B cell (primary cell): ENCODE measurements at regions not wholly inside any gene's neighbourhood (a gene's known extent, or its start where the extent isn't known, plus 50 kb on each side); places are given as distances from the start of the nearest gene placed in this dataset.

Experiments
- ATAC-seq: fragments of 200-7000 bp; cut with Tn5 transposase; one replicate; pipeline ENCODE4 v1.10.0; 2021; ENCODE audit warnings: low read depth, mild to moderate bottlenecking, moderate number of reproducible peaks, moderate library complexity
- CTCF ChIA-PET: fragments of 350-600 bp; sonication (Branson Sonifier 250); formaldehyde crosslinking; loops from one replicate; lab custom pipeline; 2021; ENCODE audit warnings: antibody characterized with exemption, inconsistent platforms; lab: Charles Lee
- POLR2A ChIA-PET: fragments of 350-600 bp; sonication (Branson Sonifier 250); formaldehyde crosslinking; loops from one replicate; lab custom pipeline; 2021; ENCODE audit warnings: antibody characterized with exemption; lab: Charles Lee
- DNase-seq: peaks from one replicate; pipeline ENCODE4 v3.0.0; 2013
- H2AFZ ChIP-seq: 2 replicates; pipeline ENCODE4 v1.6.1; 2012; ENCODE audit warnings: mild to moderate bottlenecking, low read depth, low read length; ENCODE audit not compliant: insufficient read depth, poor library complexity, severe bottlenecking
- H3K27ac ChIP-seq, 2 donors: 1 replicate in 1 of 2; 2 replicates in 1 of 2; pipeline ENCODE4 v1.5.1; 2012 to 2013; ENCODE audit warnings: low read length in 2 of 2, mild to moderate bottlenecking in 2 of 2, moderate library complexity in 1 of 2
- H3K27me3 ChIP-seq, 4 experiments: fragments of 200-600 bp in 1 of 4; sonication (generic) in 1 of 4; replicated peaks in 1 of 4; 1 replicate in 2 of 4; 2 replicates in 2 of 4; pipeline versions ENCODE4 v1.6.1 to v1.7.0; 2013 to 2016; ENCODE audit warnings: low read length in 3 of 4, mild to moderate bottlenecking in 2 of 4, mixed read lengths in 1 of 4, moderate library complexity in 1 of 4; ENCODE audit not compliant: insufficient read depth in 4 of 4, control insufficient read depth in 3 of 4; ENCODE audit errors: control extremely low read depth in 1 of 4
- H3K36me3 ChIP-seq, 2 experiments: replicated peaks in 1 of 2; 1 replicate in 1 of 2; 2 replicates in 1 of 2; pipeline versions ENCODE4 v1.6.1 to v1.7.1; 2013; ENCODE audit warnings: low read length in 1 of 2; ENCODE audit not compliant: insufficient read depth in 2 of 2, control insufficient read depth in 1 of 2; ENCODE audit errors: control extremely low read depth in 1 of 2, extremely low read depth in 1 of 2
- H3K4me1 ChIP-seq, 2 donors: fragments of 200-600 bp in 1 of 2; sonication (generic) in 1 of 2; 1 replicate in 1 of 2; 2 replicates in 1 of 2; pipeline versions ENCODE4 v1.5.1 to v1.6.1; 2013 to 2017; ENCODE audit warnings: low read length in 2 of 2; ENCODE audit not compliant: control insufficient read depth in 2 of 2, insufficient read depth in 2 of 2
- H3K4me2 ChIP-seq: replicated peaks from 2 replicates; pipeline ENCODE3; 2012; ENCODE audit warnings: mild to moderate bottlenecking, low read depth, low read length; ENCODE audit not compliant: poor library complexity, severe bottlenecking
- H3K4me3 ChIP-seq, 5 experiments: fragments of 200-600 bp in 1 of 5; sonication (generic) in 1 of 5; 1 replicate in 3 of 5; 2 replicates in 2 of 5; pipeline versions ENCODE4 v1.5.1 to v1.7.0; 2011 to 2016; ENCODE audit warnings: low read length in 4 of 5, mild to moderate bottlenecking in 4 of 5, low read depth in 2 of 5, control low read depth in 1 of 5, moderate library complexity in 1 of 5; ENCODE audit not compliant: insufficient read depth in 1 of 5; ENCODE audit errors: control extremely low read depth in 1 of 5, extremely low read depth in 1 of 5
- H3K79me2 ChIP-seq: fragments of 200-600 bp; sonication (generic); one replicate; pipeline ENCODE4 v1.6.0; 2016; ENCODE audit warnings: low read length; ENCODE audit not compliant: control insufficient read depth, insufficient read depth
- H3K9ac ChIP-seq: fragments of 200-600 bp; sonication (generic); 2 replicates; pipeline ENCODE4 v1.6.1; 2017; ENCODE audit warnings: mild to moderate bottlenecking, low read length, moderate library complexity
- H3K9me3 ChIP-seq, 3 donors: one replicate each; pipeline versions ENCODE4 v1.6.1 to v1.7.1; 2013; ENCODE audit warnings: low read length in 2 of 3; ENCODE audit not compliant: control insufficient read depth in 2 of 3, insufficient read depth in 1 of 3; ENCODE audit errors: control extremely low read depth in 1 of 3
- H4K20me1 ChIP-seq: 2 replicates; pipeline ENCODE4 v1.6.0; 2012; ENCODE audit warnings: mild to moderate bottlenecking, low read length; ENCODE audit not compliant: insufficient read depth, control insufficient read depth, poor library complexity, severe bottlenecking
- H3K27ac Mint-ChIP-seq: one replicate; pipeline ENCODE4 v1.8.0; 2021; ENCODE audit warnings: mixed read lengths
- H3K27me3 Mint-ChIP-seq: one replicate; pipeline ENCODE4 v1.8.0; 2021; ENCODE audit warnings: mixed read lengths
- H3K4me1 Mint-ChIP-seq: one replicate; pipeline ENCODE4 v1.8.0; 2021; ENCODE audit warnings: mixed read lengths
- H3K4me3 Mint-ChIP-seq: one replicate; pipeline ENCODE4 v1.8.0; 2021; ENCODE audit warnings: mixed read lengths
- H3K9me3 Mint-ChIP-seq: one replicate; pipeline ENCODE4 v1.8.0; 2022; ENCODE audit warnings: mixed read lengths; ENCODE audit not compliant: insufficient read depth
- EZH2 ChIP-seq: IDR thresholded peaks from 2 replicates; pipeline ENCODE4 v1.6.1; 2012; ENCODE audit warnings: borderline replicate concordance, low read depth, mild to moderate bottlenecking, moderate library complexity, low read length; ENCODE audit not compliant: insufficient read depth, poor library complexity, severe bottlenecking
- WGBS: methylation state at CpG from one replicate; pipeline ENCODE4 v1.1.5; 2013; ENCODE audit warnings: missing lambda C conversion rate; ENCODE audit not compliant: insufficient coverage; 5-methylcytosine and 5-hydroxymethylcytosine counted together
- intact Hi-C: fragments of 100-400 bp; cut with micrococcal nuclease; formaldehyde crosslinking; loops from one replicate; pipeline ENCODE4 v1.10.0; 2022
- TF ChIP-seq, protein P1 (sequence below): fragments of 200-600 bp; IDR thresholded peaks from one replicate; pipeline ENCODE4 v1.8.0; 2022; ENCODE audit warnings: antibody characterized with exemption, mild to moderate bottlenecking

DNA sequence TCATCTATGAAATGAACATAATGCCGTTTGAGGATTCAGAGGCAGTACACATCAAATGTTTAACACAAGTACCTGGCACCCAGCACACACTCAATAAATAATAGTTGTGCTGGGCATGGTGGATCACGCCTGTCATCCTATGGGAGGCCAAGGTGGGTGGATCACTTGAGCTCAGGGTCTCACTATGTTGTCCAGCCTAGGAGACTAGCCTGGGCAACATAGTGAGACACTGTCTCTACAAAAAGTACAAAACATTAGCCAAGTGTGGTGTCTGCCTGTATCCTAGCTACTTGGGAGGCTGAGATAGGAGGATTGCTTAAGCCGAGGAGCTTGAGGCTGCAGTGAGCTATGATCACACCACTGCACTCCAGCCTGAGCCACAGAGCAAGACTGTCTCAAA is 98.1 kb upstream of the SALL4 start:
- WGBS: 100% methylated on average over 1 of the region's 3 CpGs
- H3K4me1 ChIP-seq: no peaks in the 10 kb centered on the region
- no peak for DNase-seq
- H3K27me3 ChIP-seq: no peaks in the 10 kb centered on the region
- no peak overlapping the region for H3K4me3 ChIP-seq
- Mint-ChIP-seq H3K9me3 (no peaks in the 10 kb centered on the region), H3K4me1 (no peaks in the 10 kb centered on the region), H3K27me3 (peaks cover 21% of the 10 kb centered on the region), H3K27ac (no peak overlapping the region), H3K4me3 (no peak overlapping the region)
- H3K79me2 ChIP-seq: no peaks in the 10 kb centered on the region
- CTCF ChIA-PET: no interaction called here
- no peak for TF ChIP-seq EZH2
- TF ChIP-seq, protein P1, sequence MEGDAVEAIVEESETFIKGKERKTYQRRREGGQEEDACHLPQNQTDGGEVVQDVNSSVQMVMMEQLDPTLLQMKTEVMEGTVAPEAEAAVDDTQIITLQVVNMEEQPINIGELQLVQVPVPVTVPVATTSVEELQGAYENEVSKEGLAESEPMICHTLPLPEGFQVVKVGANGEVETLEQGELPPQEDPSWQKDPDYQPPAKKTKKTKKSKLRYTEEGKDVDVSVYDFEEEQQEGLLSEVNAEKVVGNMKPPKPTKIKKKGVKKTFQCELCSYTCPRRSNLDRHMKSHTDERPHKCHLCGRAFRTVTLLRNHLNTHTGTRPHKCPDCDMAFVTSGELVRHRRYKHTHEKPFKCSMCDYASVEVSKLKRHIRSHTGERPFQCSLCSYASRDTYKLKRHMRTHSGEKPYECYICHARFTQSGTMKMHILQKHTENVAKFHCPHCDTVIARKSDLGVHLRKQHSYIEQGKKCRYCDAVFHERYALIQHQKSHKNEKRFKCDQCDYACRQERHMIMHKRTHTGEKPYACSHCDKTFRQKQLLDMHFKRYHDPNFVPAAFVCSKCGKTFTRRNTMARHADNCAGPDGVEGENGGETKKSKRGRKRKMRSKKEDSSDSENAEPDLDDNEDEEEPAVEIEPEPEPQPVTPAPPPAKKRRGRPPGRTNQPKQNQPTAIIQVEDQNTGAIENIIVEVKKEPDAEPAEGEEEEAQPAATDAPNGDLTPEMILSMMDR: no peak
- H3K9ac ChIP-seq: no peak overlapping the region
- H3K4me2 ChIP-seq: no peak overlapping the region
- no peaks in the 10 kb centered on the region for H4K20me1 ChIP-seq
- H3K36me3 ChIP-seq: no peaks in the 10 kb centered on the region
- H3K27ac ChIP-seq: no peak overlapping the region
- POLR2A ChIA-PET: no interaction called here
- no peaks in the 10 kb centered on the region for H3K9me3 ChIP-seq
- intact Hi-C loops: no loop called here
- no peak overlapping the region for H2AFZ ChIP-seq
- ATAC-seq: no peak

DNA sequence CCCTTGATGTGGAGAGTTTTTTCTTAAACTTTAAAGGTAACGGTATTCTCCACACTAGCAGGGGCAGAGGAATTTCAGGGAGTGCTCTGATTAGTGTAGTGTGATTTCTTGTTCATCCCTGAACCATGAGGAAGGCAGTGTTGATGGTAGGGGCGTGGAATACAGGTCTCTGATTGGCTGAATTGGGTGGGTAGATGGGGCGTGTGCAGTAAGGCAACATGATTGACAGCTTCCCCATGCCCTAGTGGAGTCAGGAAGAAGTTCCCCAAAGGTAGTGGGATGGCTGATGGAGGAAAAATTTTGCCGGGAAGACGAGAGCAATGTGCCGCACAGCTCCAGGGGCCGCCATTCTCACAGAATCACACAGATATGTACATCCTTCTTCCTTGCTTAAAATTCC is 97.4 kb upstream of the SALL4 start:
- Histone ChIP-seq H3K4me3 (no peak overlapping the region), H3K9me3 (no peaks in the 10 kb centered on the region), H4K20me1 (no peaks in the 10 kb centered on the region), H2AFZ (no peak overlapping the region), H3K4me1 (no peaks in the 10 kb centered on the region), H3K79me2 (no peaks in the 10 kb centered on the region), H3K4me2 (no peak overlapping the region), H3K27me3 (no peaks in the 10 kb centered on the region), H3K36me3 (no peaks in the 10 kb centered on the region), H3K9ac (no peak overlapping the region), H3K27ac (no peak overlapping the region)
- Mint-ChIP-seq H3K27ac (no peak overlapping the region), H3K9me3 (no peaks in the 10 kb centered on the region), H3K4me3 (no peak overlapping the region), H3K27me3 (peaks cover 21% of the 10 kb centered on the region), H3K4me1 (no peaks in the 10 kb centered on the region)
- intact Hi-C loops: no loop called here
- ChIA-PET CTCF (no interaction called here), POLR2A (no interaction called here)
- WGBS: 87% methylated on average over 7 of the region's 7 CpGs
- no peak for DNase-seq
- no peak for ATAC-seq
- TF ChIP-seq, protein P1: no peak
